ENCODE measurements at regions not wholly inside any gene's neighbourhood (a gene's known extent, or its start where the extent isn't known, plus 50 kb on each side); places are given as distances from the start of the nearest gene placed in this dataset.

GRCh38 chr16:35450648-35451047 lies 1991.2 kb downstream of the TP53TG3F start:
- no peak overlapping the region for H3K4me3 ChIP-seq (ENCODE audit: low read depth, low read length)
- TF ChIP-seq, protein P1, sequence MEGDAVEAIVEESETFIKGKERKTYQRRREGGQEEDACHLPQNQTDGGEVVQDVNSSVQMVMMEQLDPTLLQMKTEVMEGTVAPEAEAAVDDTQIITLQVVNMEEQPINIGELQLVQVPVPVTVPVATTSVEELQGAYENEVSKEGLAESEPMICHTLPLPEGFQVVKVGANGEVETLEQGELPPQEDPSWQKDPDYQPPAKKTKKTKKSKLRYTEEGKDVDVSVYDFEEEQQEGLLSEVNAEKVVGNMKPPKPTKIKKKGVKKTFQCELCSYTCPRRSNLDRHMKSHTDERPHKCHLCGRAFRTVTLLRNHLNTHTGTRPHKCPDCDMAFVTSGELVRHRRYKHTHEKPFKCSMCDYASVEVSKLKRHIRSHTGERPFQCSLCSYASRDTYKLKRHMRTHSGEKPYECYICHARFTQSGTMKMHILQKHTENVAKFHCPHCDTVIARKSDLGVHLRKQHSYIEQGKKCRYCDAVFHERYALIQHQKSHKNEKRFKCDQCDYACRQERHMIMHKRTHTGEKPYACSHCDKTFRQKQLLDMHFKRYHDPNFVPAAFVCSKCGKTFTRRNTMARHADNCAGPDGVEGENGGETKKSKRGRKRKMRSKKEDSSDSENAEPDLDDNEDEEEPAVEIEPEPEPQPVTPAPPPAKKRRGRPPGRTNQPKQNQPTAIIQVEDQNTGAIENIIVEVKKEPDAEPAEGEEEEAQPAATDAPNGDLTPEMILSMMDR (IDR thresholded peaks at IDR 0.05; ENCODE audit: insufficient read depth, low read length, missing control alignments) = no peak
- DNase-seq (ENCODE audit: low read depth, low spot score) = no peak
- ChIA-PET POLR2A (no interaction called here), CTCF (no interaction called here)

DNA sequence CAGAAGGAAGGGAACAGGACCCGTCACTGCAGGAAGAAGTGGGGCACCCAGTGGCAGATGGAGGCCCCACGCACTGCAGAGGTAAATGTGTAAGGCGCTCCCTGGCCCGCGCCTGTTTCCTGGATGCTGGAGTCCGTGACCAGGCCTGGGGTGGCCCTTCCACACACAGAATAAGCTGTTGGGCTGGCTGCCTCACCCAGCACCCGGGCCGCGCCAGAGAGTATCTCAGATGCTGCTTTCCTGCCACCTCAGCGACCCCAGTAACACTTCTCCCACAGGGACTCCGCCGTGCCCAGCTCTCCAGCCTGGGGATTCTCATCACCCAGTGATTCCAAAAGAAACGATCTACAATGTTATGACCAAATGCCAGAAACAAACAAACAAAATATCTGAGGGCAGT lies 1993.1 kb downstream of the TP53TG3F start:
- POLR2A ChIA-PET = no interaction called here
- CTCF ChIA-PET = no interaction called here
- TF ChIP-seq, protein P1 (IDR thresholded peaks at IDR 0.05; ENCODE audit: insufficient read depth, low read length, missing control alignments) = no peak
- H3K4me3 ChIP-seq (ENCODE audit: low read depth, low read length) = no peak overlapping the region
- no peak for DNase-seq (ENCODE audit: low read depth, low spot score)

DNA sequence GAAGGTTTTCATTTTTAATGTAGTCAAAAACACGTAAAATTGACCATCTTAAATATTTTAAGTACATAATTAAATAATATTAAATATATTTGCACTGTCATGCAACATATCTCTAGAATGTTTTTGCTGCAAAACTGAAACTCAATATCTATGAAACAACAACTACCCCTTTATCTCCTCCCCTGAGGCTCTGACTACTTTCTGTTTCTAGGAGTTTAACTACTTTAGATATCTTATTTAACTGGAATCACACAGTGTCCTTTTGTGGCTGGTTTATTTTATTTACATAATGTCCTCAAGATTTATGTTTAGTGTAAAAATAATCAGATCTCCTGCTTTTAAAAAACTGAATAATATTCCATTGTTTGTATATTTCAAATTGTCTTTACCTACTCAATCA lies 2003.9 kb downstream of the TP53TG3F start:
- POLR2A ChIA-PET = no interaction called here
- TF ChIP-seq, protein P1 (IDR thresholded peaks at IDR 0.05; ENCODE audit: insufficient read depth, low read length, missing control alignments) = no peak
- CTCF ChIA-PET = no interaction called here
- no peak overlapping the region for H3K4me3 ChIP-seq (ENCODE audit: low read depth, low read length)
- no peak for DNase-seq (ENCODE audit: low read depth, low spot score)

- CTCF ChIA-PET = no interaction called here
- no peak overlapping the region for H3K4me3 ChIP-seq (ENCODE audit: low read depth, low read length)
- TF ChIP-seq, protein P1 (IDR thresholded peaks at IDR 0.05; ENCODE audit: insufficient read depth, low read length, missing control alignments) = no peak
- no peak for DNase-seq (ENCODE audit: low read depth, low spot score)
- POLR2A ChIA-PET = no interaction called here
Observed at GRCh38 chr16:35480361-35480760, 2020.9 kb downstream of the TP53TG3F start.

DNA sequence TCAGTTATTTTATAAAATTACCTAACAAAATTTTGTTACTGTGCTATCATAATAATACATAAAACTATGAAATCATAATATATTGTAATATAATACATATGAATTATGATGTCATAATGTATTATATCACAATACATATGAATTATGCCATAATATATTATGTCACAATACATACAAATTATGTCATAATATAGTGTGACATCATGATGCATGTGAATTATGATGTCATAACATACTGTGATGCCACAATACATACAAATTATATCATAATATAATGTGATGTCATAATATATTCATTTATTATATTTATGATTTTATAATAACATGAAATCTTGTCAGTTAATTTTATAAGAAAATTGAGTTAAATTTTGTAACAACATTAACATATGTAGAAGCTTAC lies 2021.6 kb downstream of the TP53TG3F start:
- ChIA-PET POLR2A (no interaction called here), CTCF (no interaction called here)
- no peak for DNase-seq (ENCODE audit: low read depth, low spot score)
- TF ChIP-seq, protein P1 (IDR thresholded peaks at IDR 0.05; ENCODE audit: insufficient read depth, low read length, missing control alignments) = no peak
- H3K4me3 ChIP-seq (ENCODE audit: low read depth, low read length) = no peak overlapping the region

- H3K4me3 ChIP-seq (ENCODE audit: low read depth, low read length) = no peak overlapping the region
- CTCF ChIA-PET = no interaction called here
- no peak for DNase-seq (ENCODE audit: low read depth, low spot score)
- TF ChIP-seq, protein P1 (IDR thresholded peaks at IDR 0.05; ENCODE audit: insufficient read depth, low read length, missing control alignments) = no peak
- POLR2A ChIA-PET = no interaction called here
Observed at GRCh38 chr16:35485915-35486314, 2026.5 kb downstream of the TP53TG3F start.

All from AG04449 (cell line).